MM.1S (cell line): ENCODE measurements at regions not wholly inside any gene's neighbourhood (a gene's known extent, or its start where the extent isn't known, plus 50 kb on each side); places are given as distances from the start of the nearest gene placed in this dataset.

Experiments used
- DNase-seq: peaks from one replicate; pipeline ENCODE4 v3.0.0-alpha.2; 2015
- H2AFZ ChIP-seq: fragments of 300-600 bp; sonication (generic); 2 replicates; pipeline ENCODE4 v1.6.0; 2016; ENCODE audit warnings: antibody characterized with exemption, low read length
- H3F3A ChIP-seq: fragments of 300-600 bp; sonication (generic); 2 replicates; pipeline ENCODE4 v1.6.1; 2016; ENCODE audit warnings: mild to moderate bottlenecking, antibody characterized with exemption, low read length, moderate library complexity, mixed read lengths; ENCODE audit not compliant: insufficient read depth
- H3K27ac ChIP-seq: fragments of 300-600 bp; sonication (generic); 2 replicates; pipeline ENCODE4 v1.5.1; 2016; ENCODE audit warnings: mild to moderate bottlenecking, low read length
- H3K27me3 ChIP-seq: fragments of 300-600 bp; sonication (generic); replicated peaks from 2 replicates; pipeline ENCODE4 v1.6.0; 2016; ENCODE audit warnings: low read length; ENCODE audit not compliant: insufficient read depth
- H3K36me3 ChIP-seq: fragments of 300-600 bp; sonication (generic); replicated peaks from 2 replicates; pipeline ENCODE4 v1.6.1; 2016; ENCODE audit warnings: mild to moderate bottlenecking, low read length, mixed read lengths; ENCODE audit not compliant: insufficient read depth
- H3K4me1 ChIP-seq: fragments of 300-600 bp; sonication (generic); 2 replicates; pipeline ENCODE4 v1.6.1; 2016; ENCODE audit warnings: low read length, mixed read lengths
- H3K4me2 ChIP-seq: fragments of 300-600 bp; sonication (generic); 2 replicates; pipeline ENCODE4 v1.6.0; 2016; ENCODE audit warnings: low read depth, low read length
- H3K4me3 ChIP-seq: fragments of 300-600 bp; sonication (generic); 2 replicates; pipeline ENCODE4 v1.5.1; 2016; ENCODE audit warnings: low read length, mixed read lengths
- H3K79me2 ChIP-seq: fragments of 300-600 bp; sonication (generic); 2 replicates; pipeline ENCODE4 v1.6.1; 2016; ENCODE audit warnings: mixed run types, low read length, mixed read lengths
- H3K9ac ChIP-seq: fragments of 300-600 bp; sonication (generic); 2 replicates; pipeline ENCODE4 v1.6.1; 2016; ENCODE audit warnings: low read length, mixed read lengths
- H3K9me2 ChIP-seq: fragments of 300-600 bp; sonication (generic); replicated peaks from 2 replicates; pipeline ENCODE4 v1.6.1; 2016; ENCODE audit warnings: mild to moderate bottlenecking, low read length, mixed read lengths; ENCODE audit not compliant: insufficient read depth
- H3K9me3 ChIP-seq: fragments of 300-600 bp; sonication (generic); replicated peaks from 2 replicates; pipeline ENCODE4 v1.6.1; 2016; ENCODE audit warnings: mild to moderate bottlenecking, low read length, mixed read lengths; ENCODE audit not compliant: insufficient read depth
- H4K20me1 ChIP-seq: fragments of 300-600 bp; sonication (generic); 2 replicates; pipeline ENCODE4 v1.6.1; 2016; ENCODE audit warnings: mild to moderate bottlenecking, low read length, moderate library complexity, mixed read lengths; ENCODE audit not compliant: insufficient read depth
- CTCF ChIP-seq: fragments of 300-600 bp; sonication (generic); IDR thresholded peaks from 2 replicates; pipeline ENCODE4 v1.5.1; 2016; ENCODE audit warnings: antibody characterized with exemption, low read length, mixed read lengths
- EZH2 ChIP-seq: fragments of 300-600 bp; sonication (generic); optimal IDR thresholded peaks from 2 replicates; pipeline ENCODE3; 2017; ENCODE audit warnings: low read depth, mild to moderate bottlenecking, antibody characterized with exemption, low read length, mixed read lengths
- EZH2phosphoT487 ChIP-seq: fragments of 300-600 bp; sonication (generic); IDR thresholded peaks from 2 replicates; pipeline ENCODE4 v1.6.1; 2018; ENCODE audit warnings: antibody characterized with exemption, low read length

GRCh38 chr1:60950224-60951063 lies 131.9 kb upstream of the NFIA start:
- H3K9me2 ChIP-seq, result no peaks in the 10 kb centered on the region
- no peaks in the 10 kb centered on the region for H3K27me3 ChIP-seq
- no peak overlapping the region for H3K9ac ChIP-seq
- no peaks in the 10 kb centered on the region for H4K20me1 ChIP-seq
- DNase-seq, result no peak
- no peak overlapping the region for H2AFZ ChIP-seq
- no peaks in the 10 kb centered on the region for H3K36me3 ChIP-seq
- H3K9me3 ChIP-seq, result no peaks in the 10 kb centered on the region
- TF ChIP-seq EZH2phosphoT487, result no peak
- no peak for TF ChIP-seq EZH2
- TF ChIP-seq CTCF, result no peak
- no peak overlapping the region for H3K4me3 ChIP-seq
- H3F3A ChIP-seq, result no peaks in the 10 kb centered on the region
- H3K79me2 ChIP-seq, result no peaks in the 10 kb centered on the region
- H3K27ac ChIP-seq, result no peak overlapping the region
- no peak overlapping the region for H3K4me2 ChIP-seq
- no peaks in the 10 kb centered on the region for H3K4me1 ChIP-seq

GRCh38 chr1:60949826-60950197 lies 132.5 kb upstream of the NFIA start:
- Histone ChIP-seq H4K20me1 (no peaks in the 10 kb centered on the region), H3F3A (no peaks in the 10 kb centered on the region), H3K36me3 (no peaks in the 10 kb centered on the region), H3K4me2 (no peak overlapping the region), H3K4me1 (no peaks in the 10 kb centered on the region), H3K79me2 (no peaks in the 10 kb centered on the region), H3K9ac (no peak overlapping the region), H3K9me2 (no peaks in the 10 kb centered on the region), H3K4me3 (no peak overlapping the region), H3K27me3 (no peaks in the 10 kb centered on the region), H3K27ac (no peak overlapping the region), H3K9me3 (no peaks in the 10 kb centered on the region), H2AFZ (no peak overlapping the region)
- DNase-seq, result no peak
- TF ChIP-seq EZH2, result no peak
- TF ChIP-seq EZH2phosphoT487, result no peak
- no peak for TF ChIP-seq CTCF

GRCh38 chr1:60949154-60949825 lies 133.1 kb upstream of the NFIA start:
- Histone ChIP-seq H3F3A (no peaks in the 10 kb centered on the region), H3K9me2 (no peaks in the 10 kb centered on the region), H3K4me1 (no peaks in the 10 kb centered on the region), H3K4me2 (no peak overlapping the region), H2AFZ (no peak overlapping the region), H3K4me3 (no peak overlapping the region), H3K27me3 (no peaks in the 10 kb centered on the region), H4K20me1 (no peaks in the 10 kb centered on the region), H3K36me3 (no peaks in the 10 kb centered on the region), H3K9me3 (no peaks in the 10 kb centered on the region), H3K27ac (no peak overlapping the region), H3K79me2 (no peaks in the 10 kb centered on the region), H3K9ac (no peak overlapping the region)
- no peak for TF ChIP-seq CTCF
- no peak for TF ChIP-seq EZH2
- no peak for TF ChIP-seq EZH2phosphoT487
- DNase-seq, result no peak
